Epithelial cell of proximal tubule (primary cell): ENCODE measurements at regions not wholly inside any gene's neighbourhood (a gene's known extent, or its start where the extent isn't known, plus 50 kb on each side); places are given as distances from the start of the nearest gene placed in this dataset.

Source experiments
- DNase-seq: peaks from one replicate; pipeline ENCODE4 v3.0.0-alpha.2; 2011; ENCODE audit warnings: low read depth
- H3K4me3 ChIP-seq: 2 replicates; pipeline ENCODE4 v1.5.1; 2011; ENCODE audit warnings: low read depth, mild to moderate bottlenecking, low read length
- CTCF ChIP-seq: conservative IDR thresholded peaks from 2 replicates; pipeline ENCODE4 v1.5.1; 2012; ENCODE audit warnings: low read depth, mild to moderate bottlenecking, low read length

- no peak for DNase-seq
- no peak for TF ChIP-seq CTCF
- H3K4me3 ChIP-seq, result no peak overlapping the region
Observed at GRCh38 chr2:187825108-187825507, 270.9 kb upstream of the TFPI start.

- DNase-seq, result peak; percentile 19
- TF ChIP-seq CTCF, result no peak
Observed at GRCh38 chr2:187826023-187826422, 271.8 kb upstream of the TFPI start.

GRCh38 chr2:187834787-187835186 is 280.6 kb upstream of the TFPI start:
- no peak for DNase-seq
- no peak for TF ChIP-seq CTCF
- H3K4me3 ChIP-seq, result no peak overlapping the region

More at GRCh38 chr2:187826023-187826422, 271.8 kb upstream of the TFPI start:
- no peak overlapping the region for H3K4me3 ChIP-seq

GRCh38 chr2:187838690-187839089 is 284.5 kb upstream of the TFPI start:
- H3K4me3 ChIP-seq, result no peak overlapping the region
- DNase-seq, result no peak
- no peak for TF ChIP-seq CTCF

- DNase-seq, result no peak
- H3K4me3 ChIP-seq, result no peak overlapping the region
- no peak for TF ChIP-seq CTCF
Observed at GRCh38 chr2:187842315-187842714, 288.1 kb upstream of the TFPI start.

- DNase-seq, result peak; percentile 36
- no peak overlapping the region for H3K4me3 ChIP-seq
- TF ChIP-seq CTCF, result peak; percentile 70
Observed at GRCh38 chr2:187842978-187843847, 289.0 kb upstream of the TFPI start.
